ENCODE measurements at regions not wholly inside any gene's neighbourhood (a gene's known extent, or its start where the extent isn't known, plus 50 kb on each side); places are given as distances from the start of the nearest gene placed in this dataset.

DNA sequence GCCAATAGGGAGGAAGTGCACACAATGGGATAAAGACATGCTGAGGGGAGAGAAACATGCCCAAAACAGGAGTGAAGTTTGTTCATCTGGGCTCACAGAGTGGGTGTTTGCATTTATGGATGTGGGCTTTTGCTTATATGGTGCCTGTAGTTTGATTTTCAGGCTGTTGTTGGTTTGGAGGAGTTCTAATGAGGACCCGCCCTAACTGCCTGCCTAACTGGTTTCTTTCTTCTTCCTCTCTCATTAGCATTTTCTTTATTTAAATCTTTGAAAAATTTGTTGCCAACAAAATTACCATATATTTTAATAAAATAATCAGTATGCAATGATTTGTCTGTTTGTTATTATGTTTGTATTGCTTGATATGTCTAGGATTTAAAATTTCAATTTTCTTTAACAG, 1965.8 kb downstream of the C4orf33 start:
- TF ChIP-seq, protein P1, sequence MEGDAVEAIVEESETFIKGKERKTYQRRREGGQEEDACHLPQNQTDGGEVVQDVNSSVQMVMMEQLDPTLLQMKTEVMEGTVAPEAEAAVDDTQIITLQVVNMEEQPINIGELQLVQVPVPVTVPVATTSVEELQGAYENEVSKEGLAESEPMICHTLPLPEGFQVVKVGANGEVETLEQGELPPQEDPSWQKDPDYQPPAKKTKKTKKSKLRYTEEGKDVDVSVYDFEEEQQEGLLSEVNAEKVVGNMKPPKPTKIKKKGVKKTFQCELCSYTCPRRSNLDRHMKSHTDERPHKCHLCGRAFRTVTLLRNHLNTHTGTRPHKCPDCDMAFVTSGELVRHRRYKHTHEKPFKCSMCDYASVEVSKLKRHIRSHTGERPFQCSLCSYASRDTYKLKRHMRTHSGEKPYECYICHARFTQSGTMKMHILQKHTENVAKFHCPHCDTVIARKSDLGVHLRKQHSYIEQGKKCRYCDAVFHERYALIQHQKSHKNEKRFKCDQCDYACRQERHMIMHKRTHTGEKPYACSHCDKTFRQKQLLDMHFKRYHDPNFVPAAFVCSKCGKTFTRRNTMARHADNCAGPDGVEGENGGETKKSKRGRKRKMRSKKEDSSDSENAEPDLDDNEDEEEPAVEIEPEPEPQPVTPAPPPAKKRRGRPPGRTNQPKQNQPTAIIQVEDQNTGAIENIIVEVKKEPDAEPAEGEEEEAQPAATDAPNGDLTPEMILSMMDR (conservative IDR thresholded peaks at IDR 0.05 in 1 of 2, IDR thresholded peaks at IDR 0.05 in 1 of 2; ENCODE audit: low read depth in 1 of 2, low read length in 2 of 2), result no peak
- no peak for TF ChIP-seq EZH2 (IDR thresholded peaks at IDR 0.05; ENCODE audit: low read length, missing control alignments)

Measured in fibroblast of lung (primary cell).